Fibroblast of mammary gland (primary cell): ENCODE measurements at regions not wholly inside any gene's neighbourhood (a gene's known extent, or its start where the extent isn't known, plus 50 kb on each side); places are given as distances from the start of the nearest gene placed in this dataset.

ENCODE experiments used
- DNase-seq: peaks from one replicate; pipeline ENCODE4 v3.0.0-alpha.2; 2010; ENCODE audit warnings: low read depth
- H3K4me3 ChIP-seq: 2 replicates; pipeline ENCODE4 v1.5.1; 2011; ENCODE audit warnings: low read depth, mild to moderate bottlenecking, low read length, moderate library complexity; ENCODE audit not compliant: control insufficient read depth
- TF ChIP-seq, protein P1 (sequence below): conservative IDR thresholded peaks from 2 replicates; pipeline ENCODE4 v1.5.1; 2011; ENCODE audit warnings: low read depth, low read length, inconsistent platforms; ENCODE audit not compliant: control insufficient read depth, insufficient read depth

DNA sequence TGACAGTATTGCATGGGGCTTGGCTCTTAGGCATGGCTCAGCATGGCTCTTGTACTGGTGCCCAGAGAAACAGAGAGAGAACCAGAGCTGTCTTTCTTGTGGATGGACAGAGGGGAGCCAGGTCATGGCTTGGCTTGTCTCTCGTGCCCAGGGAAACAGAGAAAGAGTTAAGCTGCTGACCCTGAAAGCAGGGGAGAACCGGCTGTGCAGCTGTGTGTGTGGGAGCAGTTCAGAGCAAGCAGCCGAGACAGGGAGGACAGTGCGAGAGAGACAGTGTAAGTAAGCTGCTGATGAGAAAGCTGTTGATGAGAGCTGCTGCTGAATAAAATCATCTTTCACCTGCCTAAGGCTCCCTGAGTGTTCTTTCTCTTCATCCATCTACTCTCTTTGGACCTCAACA is 61.3 kb upstream of the DDHD1 start:
- TF ChIP-seq, protein P1, sequence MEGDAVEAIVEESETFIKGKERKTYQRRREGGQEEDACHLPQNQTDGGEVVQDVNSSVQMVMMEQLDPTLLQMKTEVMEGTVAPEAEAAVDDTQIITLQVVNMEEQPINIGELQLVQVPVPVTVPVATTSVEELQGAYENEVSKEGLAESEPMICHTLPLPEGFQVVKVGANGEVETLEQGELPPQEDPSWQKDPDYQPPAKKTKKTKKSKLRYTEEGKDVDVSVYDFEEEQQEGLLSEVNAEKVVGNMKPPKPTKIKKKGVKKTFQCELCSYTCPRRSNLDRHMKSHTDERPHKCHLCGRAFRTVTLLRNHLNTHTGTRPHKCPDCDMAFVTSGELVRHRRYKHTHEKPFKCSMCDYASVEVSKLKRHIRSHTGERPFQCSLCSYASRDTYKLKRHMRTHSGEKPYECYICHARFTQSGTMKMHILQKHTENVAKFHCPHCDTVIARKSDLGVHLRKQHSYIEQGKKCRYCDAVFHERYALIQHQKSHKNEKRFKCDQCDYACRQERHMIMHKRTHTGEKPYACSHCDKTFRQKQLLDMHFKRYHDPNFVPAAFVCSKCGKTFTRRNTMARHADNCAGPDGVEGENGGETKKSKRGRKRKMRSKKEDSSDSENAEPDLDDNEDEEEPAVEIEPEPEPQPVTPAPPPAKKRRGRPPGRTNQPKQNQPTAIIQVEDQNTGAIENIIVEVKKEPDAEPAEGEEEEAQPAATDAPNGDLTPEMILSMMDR: no peak
- DNase-seq: no peak
- no peak overlapping the region for H3K4me3 ChIP-seq

DNA sequence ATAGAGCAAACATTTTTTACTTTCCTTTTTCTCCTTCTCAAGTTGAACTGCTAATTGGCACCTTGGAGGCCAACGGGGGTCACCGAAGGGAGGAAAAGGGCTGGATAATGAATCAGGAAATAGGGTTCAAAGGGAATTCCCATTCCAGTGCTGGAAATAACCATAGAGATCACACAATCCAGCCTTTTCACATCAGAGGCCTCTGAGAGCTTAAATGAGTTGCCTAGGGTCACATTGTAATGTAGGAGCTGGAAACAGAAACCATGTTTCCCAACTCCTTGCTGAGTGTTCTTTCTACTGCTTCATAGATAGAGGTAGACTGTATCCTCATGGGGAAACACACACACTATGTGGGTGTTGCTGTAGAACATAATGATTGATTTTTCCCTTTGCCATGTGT is 60.6 kb upstream of the DDHD1 start:
- TF ChIP-seq, protein P1: no peak
- DNase-seq: peak; percentile 13

DNA sequence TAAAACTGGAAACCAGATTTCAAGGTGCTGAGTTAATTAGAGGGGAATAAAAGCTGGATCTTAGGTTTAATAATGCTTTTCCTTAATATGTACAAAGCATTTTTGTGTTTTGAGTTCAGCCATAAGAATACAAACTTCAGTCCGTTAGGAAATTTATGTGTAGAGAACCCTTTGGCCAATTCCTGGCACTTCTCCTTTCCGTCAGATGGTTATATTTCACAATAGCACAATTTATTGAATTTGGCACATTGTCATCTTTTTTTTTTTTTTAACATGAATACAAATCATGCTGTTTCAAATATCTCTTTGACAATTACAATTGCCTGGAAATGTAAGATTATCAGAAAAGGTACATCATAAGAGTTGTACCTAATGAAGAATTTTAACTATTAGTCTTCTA is 56.2 kb upstream of the DDHD1 start:
- TF ChIP-seq, protein P1: no peak
- DNase-seq: peak; percentile 53
- no peak overlapping the region for H3K4me3 ChIP-seq

More for the DNA sequence above, 60.6 kb upstream of the DDHD1 start:
- H3K4me3 ChIP-seq: no peak overlapping the region
